HEK293 (cell line): ENCODE measurements at regions not wholly inside any gene's neighbourhood (a gene's known extent, or its start where the extent isn't known, plus 50 kb on each side); places are given as distances from the start of the nearest gene placed in this dataset.

Source experiments
- ATF2 ChIP-seq: fragments of 450-650 bp; formaldehyde crosslinking; IDR thresholded peaks from 2 replicates; pipeline ENCODE4 v1.5.1; 2016; ENCODE audit warnings: missing biosample characterization, missing genetic modification characterization, low read depth
- BCL11A ChIP-seq: fragments of 450-650 bp; formaldehyde crosslinking; IDR thresholded peaks from 2 replicates; pipeline ENCODE4 v1.5.1; 2016; ENCODE audit warnings: low read depth, missing biosample characterization, missing genetic modification characterization
- CTCF ChIP-seq: fragments of 450-650 bp; formaldehyde crosslinking; IDR thresholded peaks from 2 replicates; pipeline ENCODE4 v1.5.1; 2016; ENCODE audit warnings: missing biosample characterization, missing genetic modification characterization
- EGR2 ChIP-seq: fragments of 450-650 bp; formaldehyde crosslinking; IDR thresholded peaks from 2 replicates; pipeline ENCODE4 v1.5.1; 2016; ENCODE audit warnings: low read depth, missing biosample characterization, missing genetic modification characterization
- REST ChIP-seq: fragments of 450-650 bp; formaldehyde crosslinking; IDR thresholded peaks from 2 replicates; pipeline ENCODE4 v1.5.1; 2016; ENCODE audit warnings: missing biosample characterization, missing genetic modification characterization
- ZBTB1 ChIP-seq: fragments of 450-650 bp; formaldehyde crosslinking; IDR thresholded peaks from 2 replicates; pipeline ENCODE4 v1.5.1; 2016; ENCODE audit warnings: missing biosample characterization, missing genetic modification characterization
- ZBTB49 ChIP-seq: fragments of 450-650 bp; formaldehyde crosslinking; IDR thresholded peaks from 2 replicates; pipeline ENCODE4 v1.5.1; 2016; ENCODE audit warnings: missing biosample characterization, missing genetic modification characterization, low read depth
- ZFP37 ChIP-seq: fragments of 450-650 bp; formaldehyde crosslinking; IDR thresholded peaks from 2 replicates; pipeline ENCODE4 v1.5.1; 2016; ENCODE audit warnings: missing biosample characterization, missing genetic modification characterization
- ZNF10 ChIP-seq: fragments of 450-650 bp; formaldehyde crosslinking; IDR thresholded peaks from 2 replicates; pipeline ENCODE4 v1.5.1; 2017; ENCODE audit warnings: missing biosample characterization, missing genetic modification characterization
- ZNF449 ChIP-seq: fragments of 450-650 bp; formaldehyde crosslinking; IDR thresholded peaks from 2 replicates; pipeline ENCODE4 v1.5.1; 2017; ENCODE audit warnings: missing biosample characterization, mild to moderate bottlenecking, missing genetic modification characterization, moderate library complexity

GRCh38 chr11:22477312-22477711 lies 139.1 kb downstream of the SLC17A6 start:
- TF ChIP-seq EGR2 (tag by site-specific recombination) = no peak
- no peak for TF ChIP-seq CTCF (tag by site-specific recombination)
- TF ChIP-seq ZBTB1 (tag by site-specific recombination) = no peak
- no peak for TF ChIP-seq BCL11A
- TF ChIP-seq ZBTB49 (tag by site-specific recombination) = no peak
- TF ChIP-seq ZFP37 (tag by site-specific recombination) = no peak
- no peak for TF ChIP-seq REST
- TF ChIP-seq ZNF10 = no peak
- TF ChIP-seq ATF2 = no peak
- TF ChIP-seq ZNF449 (tag by site-specific recombination) = no peak
